Ovary (tissue), 7 donors: ENCODE measurements at regions not wholly inside any gene's neighbourhood (a gene's known extent, or its start where the extent isn't known, plus 50 kb on each side); places are given as distances from the start of the nearest gene placed in this dataset.

ENCODE experiments used
- DNase-seq, 5 donors: peaks; one replicate each; pipeline ENCODE4 v3.0.0-alpha.2; 2019 to 2020
- H3K27ac ChIP-seq, 2 donors: fragments of 200-600 bp; one replicate each; pipeline versions ENCODE4 v1.5.1 to v1.8.0; 2019 to 2022
- H3K27me3 ChIP-seq: fragments of 200-600 bp; one replicate; pipeline ENCODE4 v1.8.0; 2022
- H3K36me3 ChIP-seq: fragments of 200-600 bp; sonication (generic); one replicate; pipeline ENCODE4 v1.5.1; 2019
- H3K4me1 ChIP-seq: one replicate; pipeline ENCODE4 v1.8.1; 2013; ENCODE audit warnings: mild to moderate bottlenecking, moderate library complexity; ENCODE audit not compliant: insufficient read depth
- H3K4me3 ChIP-seq: fragments of 200-600 bp; sonication (generic); one replicate; pipeline ENCODE4 v1.5.1; 2017
- H3K9me3 ChIP-seq, 2 donors: fragments of 200-600 bp in 1 of 2; sonication (generic) in 1 of 2; one replicate each; pipeline versions ENCODE4 v1.5.1 to v1.8.1; 2013 to 2019; ENCODE audit warnings: mild to moderate bottlenecking in 1 of 2, moderate library complexity in 1 of 2
- EP300 ChIP-seq: sonication (generic); formaldehyde crosslinking; IDR thresholded peaks from one replicate; pipeline ENCODE4 v1.6.1; 2017; ENCODE audit warnings: antibody characterized with exemption
- POLR2A ChIP-seq: fragments of 450-650 bp; IDR thresholded peaks from one replicate; pipeline ENCODE4 v1.6.1; 2017; ENCODE audit warnings: antibody characterized with exemption, mild to moderate bottlenecking, moderate library complexity
- WGBS, 3 donors: extraction: QIAGEN DNeasy Blood & Tissue Kit in 1 of 3; methylation state at CpG; one replicate each; pipeline versions ENCODE4 v1.1.5 to v1.1.7; 2013 to 2017; 5-methylcytosine and 5-hydroxymethylcytosine counted together
- intact Hi-C, 4 donors: fragments of 100-400 bp; cut with DNase I; formaldehyde crosslinking; loops; one replicate each; pipeline versions ENCODE4 v1.11.0 to v1.15.1; 2022 to 2023
- TF ChIP-seq, protein P1 (sequence below), 3 donors: fragments of 450-650 bp in 2 of 3; fragments of 200-600 bp in 1 of 3; IDR thresholded peaks; one replicate each; pipeline versions ENCODE4 v1.5.1 to v1.8.0; 2016 to 2022; ENCODE audit warnings: antibody characterized with exemption in 3 of 3, mild to moderate bottlenecking in 1 of 3
- donor health status: DM: no; HTN: no; CAD: no; lungs with moderate emphysema.
- donor health status: DM: no; HTN: no; CAD: no.
- donor health status: Bipolar disorder and iron deficiency.
- donor health status: DM: no; HTN: no; CAD: no.
- donor health status: DM: yes; HTN: yes; CAD: no.

DNA sequence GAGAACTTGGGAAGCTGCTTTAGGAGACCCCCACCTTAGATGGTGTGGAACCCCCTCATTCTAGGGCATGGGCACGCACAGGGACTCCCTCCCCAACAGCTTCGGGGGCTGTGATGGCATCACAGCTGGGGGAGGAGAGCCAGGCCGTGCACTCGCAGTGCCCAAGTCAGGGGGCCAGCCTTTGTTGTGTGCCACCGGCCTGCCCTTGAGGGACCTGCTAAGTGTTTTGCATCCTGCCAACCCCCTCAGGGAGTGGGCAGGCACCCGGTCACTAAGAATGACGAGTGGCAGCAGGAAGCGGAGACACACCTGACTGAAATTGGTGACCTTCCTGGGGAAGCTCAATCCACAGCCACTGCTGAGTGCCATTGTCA is 334.9 kb upstream of the SFSWAP start:
- H3K27ac ChIP-seq, result peak overlapping the region in 1 of 2 donors; percentile 28
- TF ChIP-seq, protein P1, sequence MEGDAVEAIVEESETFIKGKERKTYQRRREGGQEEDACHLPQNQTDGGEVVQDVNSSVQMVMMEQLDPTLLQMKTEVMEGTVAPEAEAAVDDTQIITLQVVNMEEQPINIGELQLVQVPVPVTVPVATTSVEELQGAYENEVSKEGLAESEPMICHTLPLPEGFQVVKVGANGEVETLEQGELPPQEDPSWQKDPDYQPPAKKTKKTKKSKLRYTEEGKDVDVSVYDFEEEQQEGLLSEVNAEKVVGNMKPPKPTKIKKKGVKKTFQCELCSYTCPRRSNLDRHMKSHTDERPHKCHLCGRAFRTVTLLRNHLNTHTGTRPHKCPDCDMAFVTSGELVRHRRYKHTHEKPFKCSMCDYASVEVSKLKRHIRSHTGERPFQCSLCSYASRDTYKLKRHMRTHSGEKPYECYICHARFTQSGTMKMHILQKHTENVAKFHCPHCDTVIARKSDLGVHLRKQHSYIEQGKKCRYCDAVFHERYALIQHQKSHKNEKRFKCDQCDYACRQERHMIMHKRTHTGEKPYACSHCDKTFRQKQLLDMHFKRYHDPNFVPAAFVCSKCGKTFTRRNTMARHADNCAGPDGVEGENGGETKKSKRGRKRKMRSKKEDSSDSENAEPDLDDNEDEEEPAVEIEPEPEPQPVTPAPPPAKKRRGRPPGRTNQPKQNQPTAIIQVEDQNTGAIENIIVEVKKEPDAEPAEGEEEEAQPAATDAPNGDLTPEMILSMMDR (IDR thresholded peaks at IDR 0.05), result no peak
- TF ChIP-seq POLR2A (no peak), EP300 (no peak)
- H3K36me3 ChIP-seq, result no peaks in the 10 kb centered on the region
- H3K4me3 ChIP-seq, result no peak overlapping the region
- DNase-seq, result peak in 1 of 5 donors; percentile 33
- WGBS, 3 donors, result 91 to 94% (median 92%) methylated on average over 8 of the region's 8 CpGs
- intact Hi-C loops, result no loop called here
- no peaks in the 10 kb centered on the region for H3K27me3 ChIP-seq
- no peaks in the 10 kb centered on the region for H3K9me3 ChIP-seq
- H3K4me1 ChIP-seq, result peaks cover 16% of the 10 kb centered on the region

DNA sequence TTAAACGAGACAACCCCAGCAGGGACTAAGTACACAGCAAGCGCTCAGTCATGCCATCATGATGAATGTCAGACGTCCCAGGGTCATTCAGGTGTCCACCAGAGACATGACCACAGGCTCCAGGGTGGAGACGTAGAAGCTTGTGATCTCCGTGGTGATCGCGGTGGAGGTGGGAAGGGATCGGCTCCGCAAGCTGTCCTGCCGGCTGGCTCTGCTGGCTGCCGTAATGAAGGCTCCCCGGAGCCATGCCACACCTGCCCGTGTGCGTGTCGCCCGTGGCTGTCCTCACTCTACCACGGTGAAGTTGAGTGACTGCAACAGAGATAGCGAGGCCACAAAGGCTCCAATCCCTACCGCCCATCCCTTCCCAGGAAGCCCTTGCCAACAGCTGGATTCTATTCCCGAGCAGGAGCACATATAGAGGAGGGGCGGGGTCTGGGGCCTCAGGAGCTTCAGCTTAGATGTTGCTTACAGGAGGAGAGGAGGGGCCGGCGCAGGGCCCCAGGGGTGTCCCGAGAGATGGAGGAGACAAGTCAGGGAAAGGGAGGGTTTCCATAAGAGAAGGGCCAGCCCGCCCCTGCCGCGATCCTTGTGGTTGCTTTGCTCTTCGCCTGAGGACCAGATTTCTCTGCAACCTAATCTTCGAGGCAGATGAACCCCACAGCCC is 332.6 kb upstream of the SFSWAP start:
- peaks cover 16% of the 10 kb centered on the region for H3K4me1 ChIP-seq
- H3K9me3 ChIP-seq, result no peaks in the 10 kb centered on the region
- H3K4me3 ChIP-seq, result no peak overlapping the region
- whole genome bisulfite sequencing, 3 donors, result 88 to 90% (median 89%) methylated on average over 29 of the region's 29 CpGs
- intact Hi-C loops, result no loop called here
- no peak overlapping the region for H3K27ac ChIP-seq
- H3K27me3 ChIP-seq, result no peaks in the 10 kb centered on the region
- no peak for TF ChIP-seq EP300
- no peak for TF ChIP-seq POLR2A
- TF ChIP-seq, protein P1 (IDR thresholded peaks at IDR 0.05), result no peak
- DNase-seq, result peak in 1 of 5 donors; percentile 27
- H3K36me3 ChIP-seq, result no peaks in the 10 kb centered on the region

DNA sequence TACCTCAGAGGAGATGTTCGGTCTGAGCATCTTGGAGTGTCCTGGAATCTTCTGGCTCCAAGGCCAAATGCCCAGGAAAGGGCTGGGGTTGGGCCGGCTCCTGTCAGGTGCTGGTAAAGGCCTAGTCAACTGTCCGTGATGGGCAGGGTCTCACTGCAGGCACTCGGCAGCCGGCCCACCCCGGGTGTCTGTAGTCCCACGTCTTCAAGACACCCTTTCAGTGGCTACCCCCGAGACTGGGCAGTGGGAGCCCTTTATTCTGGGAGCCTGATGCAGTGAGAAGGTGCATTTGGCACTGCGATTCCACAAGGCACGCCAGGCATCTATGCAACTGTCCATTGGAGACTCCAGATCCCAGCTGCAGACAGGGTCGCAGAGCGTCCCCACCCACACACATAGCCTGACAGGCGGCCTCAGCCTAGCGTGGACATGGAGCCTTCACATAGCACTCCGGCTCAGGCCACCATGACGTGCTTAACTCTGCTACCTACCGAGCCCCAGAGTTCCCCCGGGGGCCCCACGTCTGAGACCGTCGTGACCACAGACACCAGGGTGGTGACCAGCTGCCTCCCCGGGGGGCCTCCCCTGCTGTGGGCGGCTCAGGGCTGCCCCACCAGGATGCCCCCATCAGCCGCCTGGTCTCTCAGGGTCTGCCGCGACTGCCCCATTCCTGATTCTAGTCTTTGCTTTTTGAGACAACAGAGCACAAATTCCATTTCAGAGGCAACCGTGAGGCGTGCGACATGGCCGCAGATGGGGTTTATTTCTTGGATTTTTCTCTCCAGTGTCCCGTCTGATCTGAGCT is 331.8 kb upstream of the SFSWAP start:
- Histone ChIP-seq H3K27me3 (no peaks in the 10 kb centered on the region), H3K36me3 (no peaks in the 10 kb centered on the region), H3K4me1 (peaks cover 14% of the 10 kb centered on the region), H3K4me3 (no peak overlapping the region), H3K9me3 (no peaks in the 10 kb centered on the region), H3K27ac (no peak overlapping the region)
- intact Hi-C loops, result no loop called here
- TF ChIP-seq EP300, result no peak
- no peak for TF ChIP-seq POLR2A
- TF ChIP-seq, protein P1 (IDR thresholded peaks at IDR 0.05), result no peak
- DNase-seq, result peak in 1 of 5 donors; percentile 31
- 90 to 91% (median 91%) methylated on average over 24 to 31 of the region's 31 CpGs for WGBS, 3 donors

DNA sequence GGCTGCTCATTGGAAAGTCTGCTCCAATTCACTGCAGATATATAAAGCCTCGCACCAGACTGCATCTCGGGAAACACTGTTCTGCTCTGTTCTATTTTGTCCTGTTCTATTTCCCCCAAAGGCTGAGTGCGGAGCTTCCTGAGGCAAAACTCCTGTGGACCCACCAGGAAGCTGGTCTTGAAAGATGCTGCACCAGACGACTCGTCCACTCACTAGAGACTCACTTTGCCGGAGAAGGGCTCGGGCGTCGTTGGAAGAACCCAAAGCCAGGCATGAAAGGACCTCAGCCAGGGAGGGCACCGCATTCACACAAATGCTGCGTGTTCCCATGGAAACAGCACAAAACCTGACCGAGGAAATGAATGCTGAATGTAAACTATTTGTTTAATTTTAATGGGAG is 331.2 kb upstream of the SFSWAP start:
- no peak overlapping the region for H3K27ac ChIP-seq
- peak in 1 of 5 donors; percentile 31 for DNase-seq
- H3K4me1 ChIP-seq, result peaks cover 14% of the 10 kb centered on the region
- no peaks in the 10 kb centered on the region for H3K36me3 ChIP-seq
- 42 to 75% (median 43%) methylated on average over 12 of the region's 12 CpGs for WGBS, 3 donors
- H3K9me3 ChIP-seq, result no peaks in the 10 kb centered on the region
- TF ChIP-seq EP300 (no peak), POLR2A (no peak)
- TF ChIP-seq, protein P1 (IDR thresholded peaks at IDR 0.05), result no peak
- intact Hi-C loops, result no loop called here
- no peak overlapping the region for H3K4me3 ChIP-seq
- H3K27me3 ChIP-seq, result no peaks in the 10 kb centered on the region
